NCI-H774 (cell line): ENCODE measurements at regions not wholly inside any gene's neighbourhood (a gene's known extent, or its start where the extent isn't known, plus 50 kb on each side); places are given as distances from the start of the nearest gene placed in this dataset.

Source experiments
- DNase-seq: peaks from one replicate; lab custom pipeline; 2025; lab: John Stamatoyannopoulos, UW

DNA sequence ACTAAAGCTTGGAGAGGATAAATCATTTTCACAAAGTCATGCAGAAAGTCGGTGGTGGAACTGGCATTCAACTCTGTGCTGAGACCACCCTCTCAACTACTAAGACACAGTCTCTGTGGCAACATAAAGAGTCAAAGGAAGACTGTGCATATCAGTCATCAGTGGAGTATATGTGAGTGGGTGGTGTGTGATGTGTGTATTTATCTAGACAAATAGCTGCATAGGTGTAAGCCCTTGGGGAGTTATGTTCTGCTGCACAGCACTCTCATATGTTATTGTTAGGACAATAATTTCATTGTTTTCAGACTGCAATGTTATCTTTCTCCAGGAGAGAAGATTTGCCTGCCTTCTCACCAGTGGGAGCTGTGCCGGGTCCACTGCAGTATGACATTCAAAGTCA, 186.3 kb upstream of the HNRNPA3 start:
- no peak for DNase-seq

DNA sequence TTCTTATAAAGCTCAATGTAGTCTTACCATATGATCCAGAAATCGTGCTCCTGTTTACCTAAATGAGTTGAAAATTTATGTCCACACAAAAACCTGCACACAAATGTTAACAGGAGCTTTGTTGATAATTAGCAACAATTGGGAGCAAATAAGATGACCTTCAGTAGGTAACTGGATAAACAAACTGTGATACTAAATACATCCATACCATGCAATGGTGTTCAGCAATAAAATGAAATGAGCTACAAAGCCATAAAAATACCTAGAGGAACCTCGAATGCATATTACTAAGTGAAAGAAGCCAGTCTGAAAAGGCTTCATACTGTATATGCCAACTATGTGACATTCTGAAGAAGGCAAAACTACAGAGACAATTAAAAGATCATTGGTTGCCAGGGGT, 185.6 kb upstream of the HNRNPA3 start:
- no peak for DNase-seq

DNA sequence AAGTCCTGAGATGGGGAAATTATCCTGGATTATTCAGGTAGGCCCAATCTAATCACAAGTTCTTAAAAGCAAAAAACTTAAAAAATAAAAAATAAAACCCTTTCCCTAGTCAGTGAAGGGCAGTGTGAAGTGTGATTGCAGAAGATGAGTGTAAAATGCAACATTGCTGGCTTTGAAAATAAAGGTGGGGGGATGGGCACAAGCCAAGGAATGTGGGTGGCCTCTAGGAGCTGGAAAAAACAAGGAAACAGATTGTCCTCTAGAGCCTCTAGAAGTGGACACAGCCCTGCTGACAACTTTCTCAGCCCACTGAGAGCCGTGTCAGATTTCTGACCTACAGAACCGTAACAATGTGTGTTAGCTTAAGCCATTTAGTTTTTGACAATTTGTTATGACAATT, 184.3 kb upstream of the HNRNPA3 start:
- DNase-seq = no peak

DNA sequence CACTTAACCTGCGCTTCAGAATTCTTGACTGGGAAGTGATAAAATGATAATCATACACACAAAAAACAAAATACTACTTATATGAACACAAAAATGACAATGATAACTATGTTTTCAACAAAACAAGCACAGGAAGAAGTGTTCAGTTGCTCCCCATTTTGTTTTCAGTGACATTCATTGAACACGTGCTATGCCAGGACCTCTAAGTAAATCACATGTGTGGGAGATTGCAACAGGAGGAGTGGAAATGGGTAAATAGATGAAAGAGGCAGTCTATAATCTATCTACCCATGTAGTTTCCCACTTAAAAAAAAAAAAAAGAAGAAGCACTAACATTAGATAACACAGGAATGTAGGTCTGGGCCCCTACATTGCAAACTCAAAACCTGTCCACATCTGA, 183.5 kb upstream of the HNRNPA3 start:
- DNase-seq = no peak

DNA sequence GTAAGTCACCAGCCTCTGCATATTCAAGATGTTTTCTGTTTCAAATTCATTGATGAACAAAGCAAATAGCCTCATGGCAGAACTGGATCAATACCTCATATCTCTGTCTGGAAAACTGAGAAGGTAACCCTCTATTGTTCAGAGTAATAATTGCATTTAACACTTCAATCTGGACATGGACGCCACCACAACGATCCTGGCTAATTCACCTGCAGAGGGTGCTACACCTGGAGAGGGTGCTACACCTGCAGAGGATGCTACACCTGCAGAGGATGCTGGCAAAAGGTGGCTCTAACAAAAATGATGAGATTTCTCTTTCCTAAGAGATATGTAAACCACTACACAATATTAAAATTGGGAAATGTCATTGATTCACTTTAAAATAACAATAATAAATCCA, 183.1 kb upstream of the HNRNPA3 start:
- no peak for DNase-seq

DNA sequence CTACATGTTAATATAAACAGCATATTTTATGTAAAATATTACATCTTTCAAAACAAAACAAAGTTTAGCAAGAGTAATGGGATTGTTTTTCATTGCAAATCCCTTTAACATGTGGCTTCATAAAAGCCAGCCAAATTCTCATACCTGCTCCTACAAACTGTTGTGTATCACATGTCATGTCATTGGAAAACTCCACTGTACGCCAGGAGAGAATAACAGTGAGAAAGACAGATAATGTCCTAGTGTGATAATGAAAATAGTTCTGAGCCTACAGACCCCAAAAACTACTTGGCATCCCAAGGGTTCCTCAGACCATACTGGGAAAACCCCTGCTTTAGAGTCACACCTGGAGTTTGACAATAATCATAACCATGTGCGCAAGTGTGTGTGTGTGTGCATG, 182.7 kb upstream of the HNRNPA3 start:
- DNase-seq = no peak

DNA sequence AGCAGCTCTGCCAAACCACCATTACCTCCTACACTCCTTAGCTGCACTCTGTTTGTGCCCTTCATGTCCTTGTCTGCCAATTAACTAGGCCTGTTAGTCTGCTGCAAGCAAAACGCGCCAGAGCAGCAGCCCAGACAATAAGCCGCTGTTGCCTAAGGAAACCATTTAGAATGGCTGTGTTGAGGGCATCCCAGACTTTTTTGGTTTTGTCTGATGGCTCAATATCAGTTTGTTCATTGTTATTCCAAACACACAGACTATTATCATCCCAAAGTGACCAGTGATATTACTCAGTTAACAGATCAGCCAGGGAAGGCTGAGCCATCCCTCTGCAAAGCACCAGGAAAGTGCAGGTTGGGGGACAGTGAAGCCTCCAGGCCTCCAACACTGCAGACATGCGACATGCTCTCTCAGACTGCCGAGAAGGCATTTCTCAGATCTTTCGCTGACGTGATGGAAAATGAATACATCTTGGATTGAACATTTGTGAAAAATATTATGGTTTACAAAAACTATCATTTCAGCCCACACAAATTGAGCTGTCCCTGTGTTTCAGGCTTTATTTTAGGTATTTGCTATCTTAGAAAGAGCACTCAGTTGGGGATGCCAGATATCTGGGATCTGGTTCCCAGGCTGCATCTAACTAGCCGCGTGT, 182.0 kb upstream of the HNRNPA3 start:
- DNase-seq = no peak

DNA sequence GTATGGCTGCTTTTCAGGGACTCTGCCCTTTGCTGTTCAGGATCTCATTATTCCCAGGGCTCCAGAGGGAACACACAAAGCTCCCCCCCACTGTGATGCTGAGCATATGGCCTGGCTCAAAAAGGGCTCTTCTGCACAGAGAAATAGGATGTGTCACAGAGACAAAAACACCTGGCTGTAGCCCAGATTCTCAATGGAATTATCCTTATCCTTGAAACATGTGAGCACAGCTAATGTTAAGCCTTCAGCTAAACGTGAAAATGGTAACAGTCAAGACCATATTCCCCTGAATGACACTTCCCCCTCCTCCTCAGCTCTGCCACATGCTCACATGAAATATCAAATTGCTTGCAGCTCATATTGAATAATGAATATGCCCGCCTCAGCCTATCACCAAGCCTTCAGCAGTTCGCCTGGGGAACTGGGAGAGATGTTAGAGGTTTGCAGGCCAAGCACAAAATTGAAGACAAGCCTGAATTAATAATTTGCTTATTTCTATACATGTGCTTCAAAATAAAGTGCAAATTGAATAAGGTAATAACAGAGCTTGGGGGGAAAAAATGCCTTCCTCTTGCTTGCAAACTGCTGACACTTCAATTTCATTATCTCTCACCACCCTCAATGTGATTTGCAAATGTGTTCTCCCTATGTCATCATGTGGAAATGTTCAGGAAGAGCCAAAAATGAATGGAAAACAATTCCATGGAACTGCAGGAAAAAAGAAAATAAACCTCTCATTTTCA, 181.0 kb upstream of the HNRNPA3 start:
- DNase-seq = no peak

DNA sequence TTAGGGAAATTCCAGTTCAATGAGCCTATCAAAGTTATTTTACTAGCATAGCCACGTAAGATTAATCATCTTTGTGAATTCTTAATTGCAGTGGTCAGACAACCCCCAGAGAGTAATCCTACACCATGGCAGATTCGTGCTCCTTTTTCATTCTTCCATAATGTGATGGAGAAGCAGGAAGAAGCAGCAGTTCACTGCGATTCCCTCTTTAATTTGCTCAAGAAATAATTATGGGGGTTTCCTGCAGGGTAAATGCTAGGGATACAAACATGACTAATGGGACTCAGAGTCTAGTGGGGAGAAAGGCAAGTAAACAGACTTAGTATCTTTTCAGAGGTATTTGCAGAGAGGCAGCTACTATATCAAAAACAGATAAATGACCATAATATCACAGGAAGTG, 175.8 kb upstream of the HNRNPA3 start:
- no peak for DNase-seq

DNA sequence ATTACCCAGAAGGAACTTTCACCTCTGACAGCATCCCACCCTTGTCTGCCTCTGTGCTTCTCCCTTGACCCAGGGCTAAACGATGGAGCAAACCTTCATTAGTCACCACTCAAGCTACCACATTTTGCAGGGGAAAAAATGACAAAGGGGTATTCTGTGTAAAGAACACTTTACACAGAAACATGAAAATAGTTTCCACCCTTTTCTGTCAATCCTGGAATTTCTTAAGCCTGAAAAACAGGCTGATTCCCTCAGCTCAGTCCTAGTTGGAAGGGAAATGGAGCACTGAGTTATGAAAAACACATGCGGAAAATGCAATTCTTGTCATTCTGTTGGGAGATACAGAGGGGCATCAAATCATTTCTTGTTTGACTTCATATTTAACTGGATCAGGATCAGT, 175.0 kb upstream of the HNRNPA3 start:
- DNase-seq = no peak

DNA sequence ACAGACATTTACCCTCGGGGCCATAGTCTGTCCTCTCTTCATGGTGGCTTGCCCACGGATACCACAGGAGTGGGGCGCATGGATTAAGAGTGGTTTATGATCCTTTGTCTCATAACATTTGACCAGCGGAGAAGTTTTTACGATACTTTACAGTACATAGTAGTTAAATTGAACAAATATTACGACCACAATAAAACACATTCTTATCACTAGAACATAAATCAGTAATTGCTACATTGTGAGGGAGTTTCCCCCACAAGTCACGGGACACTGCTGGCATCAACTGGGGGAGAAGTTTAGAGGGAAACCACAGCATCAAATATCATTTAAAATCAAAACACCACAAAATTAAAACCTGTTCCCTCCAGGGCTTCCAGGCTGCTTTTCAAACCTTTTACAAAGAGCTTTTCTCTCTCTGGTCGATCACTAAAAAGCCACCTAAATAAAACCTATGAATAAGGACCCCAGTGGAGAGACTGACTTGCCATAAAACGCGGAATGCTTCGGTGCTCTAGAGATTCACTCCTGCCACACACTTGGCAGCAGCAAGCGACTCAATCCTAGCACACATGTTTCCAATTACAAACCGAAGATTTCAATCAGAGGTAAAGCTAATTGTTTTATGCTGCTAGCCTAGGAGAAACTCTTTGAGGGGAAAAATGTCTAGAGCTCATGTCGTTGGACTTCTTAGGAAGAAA, 173.7 kb upstream of the HNRNPA3 start:
- DNase-seq = no peak

DNA sequence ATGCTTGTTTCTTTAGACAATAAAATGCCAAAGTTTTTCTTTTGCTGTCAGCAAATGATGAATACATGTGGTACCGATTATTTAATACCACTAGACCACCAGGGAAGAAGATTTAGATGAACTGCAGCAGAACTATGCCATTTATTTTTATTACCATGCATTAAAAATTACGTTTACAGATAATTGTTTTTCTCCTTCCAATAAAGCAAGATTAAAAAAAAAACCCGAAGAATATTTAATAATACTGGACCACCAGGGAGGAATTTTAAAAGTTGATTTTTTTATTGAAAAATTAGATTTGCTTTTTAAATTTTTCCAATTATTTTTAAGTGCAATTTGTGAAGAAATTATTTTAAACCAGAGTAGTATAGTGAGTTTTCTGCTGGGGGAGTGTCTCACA, 170.3 kb upstream of the HNRNPA3 start:
- DNase-seq = no peak

DNA sequence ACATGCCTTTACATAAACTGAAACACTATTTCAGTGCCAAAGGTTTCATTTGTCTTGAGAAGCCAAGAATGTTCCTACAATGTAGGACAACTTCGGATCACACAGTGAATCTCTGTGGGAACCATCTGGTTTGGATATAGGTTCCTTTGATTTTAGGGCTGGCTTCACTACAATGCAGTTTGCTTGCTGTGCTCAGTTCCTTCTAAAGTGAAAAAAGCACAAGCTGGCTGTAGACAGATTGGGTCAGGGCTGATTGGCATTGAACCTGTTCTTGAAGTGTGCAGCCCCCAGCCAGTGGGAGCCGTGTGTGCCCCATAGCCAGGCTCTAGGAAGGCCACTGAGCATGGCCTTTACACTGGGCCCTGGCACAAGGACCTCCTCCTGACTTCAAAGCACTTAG, 167.9 kb upstream of the HNRNPA3 start:
- DNase-seq = no peak

DNA sequence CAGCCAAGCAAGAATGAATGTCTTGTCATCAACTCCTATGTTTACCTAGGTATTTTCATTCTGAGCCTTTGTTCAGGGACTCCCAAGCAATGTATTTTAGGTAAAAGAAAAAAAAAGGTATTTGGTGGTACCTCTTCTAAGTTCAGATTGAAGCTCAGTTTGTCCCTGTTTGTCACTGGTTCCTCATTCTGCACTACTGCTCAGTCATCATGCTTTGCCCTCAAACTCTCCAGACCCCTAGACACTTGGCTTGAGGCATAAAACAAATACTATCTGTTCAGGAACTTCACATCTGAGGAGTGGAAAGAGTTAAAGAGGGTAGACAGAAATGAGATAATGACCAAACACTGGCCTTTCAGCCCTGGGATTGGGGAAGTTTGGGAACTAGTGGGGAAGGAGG, 163.6 kb upstream of the HNRNPA3 start:
- no peak for DNase-seq

DNA sequence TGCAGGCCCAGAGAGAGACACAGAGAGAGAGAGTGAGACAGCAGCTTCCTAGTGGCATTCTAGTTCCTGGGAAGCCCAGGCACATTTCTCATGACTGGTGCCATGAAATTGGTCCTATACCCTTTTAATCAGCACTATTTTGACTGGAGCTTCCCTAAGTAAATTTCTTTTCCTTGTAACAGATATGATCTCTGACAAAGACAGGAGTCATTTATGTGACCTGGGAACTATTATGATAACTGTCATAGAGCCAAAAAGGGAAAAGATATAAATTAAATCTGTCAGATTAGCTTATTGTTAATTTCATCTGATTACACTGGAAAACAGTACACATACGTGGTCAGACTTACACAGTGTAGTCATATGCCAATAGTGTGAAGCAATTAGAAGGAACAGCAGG, 161.3 kb upstream of the HNRNPA3 start:
- no peak for DNase-seq

DNA sequence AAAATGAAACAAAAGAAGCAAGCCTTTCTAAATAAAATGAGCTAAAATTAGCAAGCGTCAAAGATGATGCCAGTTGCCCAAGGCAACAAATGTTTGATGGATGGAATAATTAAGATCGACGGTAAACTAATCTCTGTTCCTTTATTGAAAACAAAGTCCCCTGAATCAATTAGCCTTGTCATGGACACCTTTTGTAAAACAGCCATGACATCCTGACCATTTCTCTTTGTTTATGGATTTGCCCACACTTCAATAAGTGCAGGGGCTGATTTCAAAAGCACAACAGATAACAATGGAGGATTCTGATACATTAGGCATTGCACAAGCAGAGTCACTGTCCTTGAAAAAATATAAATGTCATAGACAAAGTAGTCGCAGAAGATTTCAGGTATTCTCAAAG, 160.1 kb upstream of the HNRNPA3 start:
- no peak for DNase-seq

DNA sequence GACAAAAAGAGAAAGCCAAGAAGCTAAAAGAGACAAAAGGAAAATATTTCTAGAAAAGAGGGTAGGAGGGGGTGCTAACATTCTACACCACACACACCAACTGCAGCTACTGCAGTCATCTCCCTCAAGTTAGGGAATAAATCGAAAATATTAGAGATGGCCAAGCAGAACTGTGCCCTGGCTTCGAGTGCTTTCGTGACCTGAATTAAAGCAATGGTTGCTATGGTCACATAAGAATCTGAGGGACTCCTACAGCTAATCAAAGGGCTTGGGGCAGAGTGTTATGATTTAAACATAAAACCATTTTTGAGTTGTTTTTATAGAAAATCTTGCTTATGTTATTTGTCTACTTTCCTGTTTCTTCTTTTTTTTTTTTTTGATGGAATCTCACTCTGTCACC, 159.6 kb upstream of the HNRNPA3 start:
- DNase-seq = no peak

DNA sequence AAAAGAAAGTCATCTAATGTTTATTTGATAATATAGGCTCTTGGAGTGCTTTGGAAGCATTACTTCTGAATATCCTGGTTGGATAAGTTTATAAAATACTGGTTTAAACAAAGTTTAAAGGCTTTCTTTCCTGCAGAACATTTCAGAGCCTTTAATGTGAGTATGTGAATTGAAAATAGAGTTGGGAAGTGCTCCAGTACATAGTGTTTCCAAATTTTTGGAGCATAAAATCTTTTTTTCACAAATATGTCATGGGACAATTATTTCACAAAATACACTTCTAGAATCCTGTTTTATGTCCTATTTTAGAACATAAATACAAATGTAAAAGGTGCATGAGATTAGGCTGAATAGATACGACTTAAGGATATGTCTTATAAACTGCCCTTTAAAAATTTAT, 158.9 kb upstream of the HNRNPA3 start:
- no peak for DNase-seq

DNA sequence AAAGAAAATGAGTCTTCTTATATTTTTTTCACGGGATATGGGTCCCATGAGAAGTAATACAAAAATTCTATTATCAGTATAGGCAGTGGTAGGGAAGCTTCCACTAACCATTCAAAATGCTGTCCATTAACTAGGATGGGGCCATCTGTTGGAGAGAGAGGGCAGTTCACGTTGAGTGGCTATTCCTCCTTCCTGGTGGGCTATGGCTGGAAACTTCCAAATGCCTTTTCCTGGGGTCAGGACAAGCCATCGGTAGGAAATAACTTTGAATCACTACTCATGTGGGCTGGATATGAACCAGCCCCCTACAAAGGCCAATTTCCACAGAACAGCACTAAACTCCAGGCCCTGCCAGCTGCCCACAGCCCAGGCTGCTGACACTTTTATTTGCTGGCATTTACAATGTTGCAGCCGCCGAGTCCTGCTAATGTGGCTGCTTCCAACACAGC, 156.1 kb upstream of the HNRNPA3 start:
- DNase-seq = no peak

DNA sequence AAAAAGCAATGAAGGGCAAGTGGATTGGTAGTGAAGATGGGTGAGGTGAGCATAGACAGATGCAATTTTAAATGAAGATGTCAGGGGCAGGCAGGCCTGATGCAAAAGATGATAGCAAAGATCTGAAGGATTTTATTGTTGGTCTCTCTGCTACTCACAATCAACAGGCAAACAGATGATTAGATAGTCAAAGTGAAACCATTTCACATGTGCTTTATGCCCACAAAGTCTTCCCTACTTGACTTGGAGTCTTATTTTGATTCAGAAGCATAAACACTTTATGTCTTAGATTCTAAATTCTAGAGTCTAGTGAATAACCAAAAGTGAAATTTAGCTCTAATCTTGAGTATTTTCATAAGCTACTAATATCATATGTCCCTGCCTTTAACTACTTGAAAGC, 153.8 kb upstream of the HNRNPA3 start:
- no peak for DNase-seq

DNA sequence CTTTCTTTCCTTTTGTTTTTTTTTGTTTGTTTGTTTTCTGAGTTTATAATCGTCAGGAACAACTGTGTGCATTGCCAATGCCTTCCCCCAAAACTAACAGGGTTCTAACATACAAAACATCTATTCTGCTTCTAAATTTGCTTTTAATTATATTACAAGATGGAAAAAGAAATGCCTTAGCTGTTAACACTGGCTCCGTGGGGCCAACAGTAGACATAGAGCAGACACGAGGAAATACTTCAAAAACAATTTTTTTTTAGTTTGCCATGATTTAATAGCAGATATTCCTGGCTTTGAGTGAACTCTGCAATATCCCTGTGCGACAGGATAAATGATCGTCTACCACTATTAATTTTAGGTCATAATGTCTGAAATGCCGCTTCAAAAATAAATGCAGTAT, 153.3 kb upstream of the HNRNPA3 start:
- no peak for DNase-seq

DNA sequence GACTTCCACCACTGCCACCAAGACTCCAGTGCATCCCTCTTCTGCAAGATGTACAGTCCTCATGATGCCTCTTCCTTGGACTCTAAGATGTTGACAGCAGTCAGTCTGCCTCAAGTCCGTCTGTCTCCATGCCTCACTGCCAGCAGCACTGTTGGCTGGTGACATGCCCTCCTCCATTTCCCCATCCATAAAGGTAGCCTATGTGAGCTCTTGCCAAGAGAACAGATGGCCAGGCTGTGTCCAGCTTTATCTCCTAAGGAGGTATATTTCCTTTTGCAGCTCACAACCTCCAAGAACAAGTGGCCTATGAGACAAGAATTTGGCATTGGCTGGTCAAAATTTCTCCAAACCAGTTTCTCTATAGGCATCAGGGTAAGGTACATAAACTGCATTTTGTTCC, 149.3 kb upstream of the HNRNPA3 start:
- no peak for DNase-seq

DNA sequence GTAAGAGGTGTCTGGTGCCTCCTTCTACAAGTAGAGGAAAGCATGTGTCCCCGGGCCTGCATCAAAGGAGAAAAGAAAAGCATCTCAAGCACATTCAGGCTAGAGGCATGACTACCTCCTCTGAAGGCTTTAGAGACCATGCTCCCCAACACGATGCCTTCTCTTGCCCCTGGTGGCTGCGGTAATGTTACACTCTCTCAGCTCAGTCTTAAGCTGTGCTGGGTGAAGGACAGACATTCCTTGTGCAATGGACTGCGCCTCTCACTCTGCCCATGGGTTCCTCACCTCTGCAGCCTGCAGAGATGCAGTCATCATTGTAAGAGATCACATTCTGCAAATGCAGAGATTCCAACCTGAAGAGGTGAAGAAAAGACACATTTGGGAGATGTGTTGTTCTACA, 148.2 kb upstream of the HNRNPA3 start:
- DNase-seq = no peak
